ENCODE measurements at regions not wholly inside any gene's neighbourhood (a gene's known extent, or its start where the extent isn't known, plus 50 kb on each side); places are given as distances from the start of the nearest gene placed in this dataset.

DNA sequence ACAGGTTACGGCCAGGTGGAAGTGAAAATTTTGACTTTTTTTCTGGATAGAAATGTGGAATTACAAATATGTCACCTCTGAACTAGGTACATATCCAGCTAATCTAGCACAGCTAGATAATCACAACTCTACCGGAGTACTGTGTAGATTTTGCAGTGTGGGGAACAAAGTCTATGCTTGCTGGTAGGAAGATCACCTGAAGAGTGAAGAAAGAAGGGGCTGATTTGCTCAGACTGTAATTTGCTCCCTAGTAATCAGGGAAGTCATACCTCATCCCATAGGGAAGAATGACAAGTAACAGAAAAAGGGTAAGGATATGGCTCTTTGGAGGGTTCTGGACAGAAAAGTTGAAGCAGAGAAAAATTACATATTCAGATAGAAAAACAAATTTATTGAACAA lies 319.6 kb upstream of the TMPRSS15 start:
- no peak for TF ChIP-seq CTCF (IDR thresholded peaks at IDR 0.05 in 2 of 3, conservative IDR thresholded peaks at IDR 0.05 in 1 of 3; ENCODE audit: borderline replicate concordance in 1 of 3, insufficient read depth in 1 of 3, low read depth in 2 of 3, low read length in 2 of 3)
- no peak for TF ChIP-seq CEBPB (IDR thresholded peaks at IDR 0.05; ENCODE audit: low read depth)
- no peak for TF ChIP-seq EZH2 (IDR thresholded peaks at IDR 0.05)
- no peak for TF ChIP-seq TCF7L2 (IDR thresholded peaks at IDR 0.05; ENCODE audit: borderline replicate concordance, extremely low read depth, insufficient read depth, insufficient read length)
- no peak for TF ChIP-seq JUND (IDR thresholded peaks at IDR 0.05)
- TF ChIP-seq SRF (IDR thresholded peaks at IDR 0.05; ENCODE audit: low read depth), result no peak
- TF ChIP-seq POLR2AphosphoS5 (IDR thresholded peaks at IDR 0.05; ENCODE audit: low read depth, low read length), result no peak
- no peak for TF ChIP-seq ZNF274 (IDR thresholded peaks at IDR 0.05; ENCODE audit: low read depth, low read length)
- TF ChIP-seq POLR2A (IDR thresholded peaks at IDR 0.05; ENCODE audit: borderline replicate concordance, extremely low read depth, insufficient read depth, insufficient read length), result no peak
- TF ChIP-seq SIN3A (IDR thresholded peaks at IDR 0.05; ENCODE audit: low read depth), result no peak
- no peak for TF ChIP-seq YY1 (IDR thresholded peaks at IDR 0.05; ENCODE audit: extremely low read depth, insufficient replicate concordance, low read depth, low read length)
- no peak for TF ChIP-seq RAD21 (IDR thresholded peaks at IDR 0.05; ENCODE audit: low read depth)

All from HCT116 (cell line).